ENCODE measurements at regions not wholly inside any gene's neighbourhood (a gene's known extent, or its start where the extent isn't known, plus 50 kb on each side); places are given as distances from the start of the nearest gene placed in this dataset.

DNA sequence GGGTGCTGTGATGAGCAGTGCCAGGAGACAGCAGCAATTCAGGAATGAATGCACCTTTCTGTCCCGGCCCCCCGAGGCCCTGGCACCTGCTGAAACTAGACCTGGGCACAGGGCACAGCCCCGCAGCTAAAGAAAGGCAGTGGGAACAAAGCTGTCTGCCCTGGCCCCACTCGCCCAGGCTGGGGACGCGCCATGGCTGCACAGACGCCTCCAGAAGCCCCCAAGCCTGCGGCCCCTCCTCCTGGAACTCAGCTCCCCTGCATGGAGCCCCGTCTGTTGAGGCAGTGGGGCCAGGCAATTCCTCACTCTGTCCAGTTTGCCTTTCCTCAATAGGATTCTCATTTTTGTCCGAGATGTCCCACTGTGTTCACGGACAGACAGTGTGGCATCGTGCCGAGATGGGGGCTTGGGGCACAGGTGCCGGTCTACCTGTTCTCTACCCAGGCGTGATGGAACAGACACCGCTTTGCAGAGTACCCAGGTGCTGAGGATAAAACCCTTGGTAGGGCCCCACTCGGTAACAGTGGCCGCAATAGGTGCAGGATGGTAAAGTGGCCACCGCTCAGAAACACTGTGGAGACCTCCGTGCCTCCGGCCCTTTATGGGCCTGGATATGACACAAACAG, 146.5 kb upstream of the SOX1 start:
- ChIA-PET POLR2A (no interaction called here), CTCF (no interaction called here)
- Mint-ChIP-seq H3K36me3 (no peaks in the 10 kb centered on the region), H3K4me3 (no peak overlapping the region), H3K4me1 (ENCODE audit: low read depth) (no peaks in the 10 kb centered on the region), H3K27ac (no peak overlapping the region), H3K9me3 (no peaks in the 10 kb centered on the region), H3K27me3 (no peaks in the 10 kb centered on the region)
- intact Hi-C loops (cut with micrococcal nuclease): no loop called here
- no peak for DNase-seq

DNA sequence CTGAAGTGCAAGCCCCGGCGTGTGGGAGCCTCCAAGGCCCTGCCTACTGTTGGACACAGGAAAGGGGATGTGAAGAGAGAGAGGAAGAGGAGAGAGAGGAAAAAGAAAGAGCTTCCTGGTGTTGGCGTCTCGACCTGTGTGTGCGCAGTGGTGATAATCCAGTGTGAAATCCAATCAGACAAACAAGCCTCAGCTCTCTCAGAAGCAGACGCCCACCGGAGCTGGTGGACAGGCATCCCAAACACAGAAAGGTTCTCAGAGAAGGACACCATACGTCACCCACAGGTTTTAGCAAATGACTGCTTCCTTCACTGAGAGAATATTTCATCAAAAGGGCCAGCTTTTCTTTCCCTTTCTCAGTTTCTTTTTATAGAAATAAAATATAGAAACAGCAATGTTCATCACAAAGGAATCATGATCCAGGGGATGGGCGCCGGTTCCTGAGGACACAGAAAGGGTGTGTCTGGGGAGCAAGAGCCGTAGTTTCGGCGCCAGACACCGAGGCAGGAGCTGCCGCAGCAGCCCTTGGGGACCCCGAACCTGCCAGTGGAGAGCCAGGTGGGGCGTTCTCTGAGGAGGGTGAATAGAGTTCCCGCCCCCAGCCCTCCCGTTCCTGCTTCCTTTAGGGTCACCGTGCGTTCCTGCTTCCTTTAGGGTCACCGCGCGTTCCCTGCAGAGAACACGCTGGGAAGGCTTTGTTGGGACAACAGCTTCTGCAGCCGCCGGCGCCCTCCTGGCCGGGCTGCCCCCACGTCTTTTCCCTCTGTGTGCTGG, 145.8 kb upstream of the SOX1 start:
- H3K4me3 Mint-ChIP-seq: no peak overlapping the region
- H3K36me3 Mint-ChIP-seq: no peaks in the 10 kb centered on the region
- no peaks in the 10 kb centered on the region for H3K27me3 Mint-ChIP-seq
- no peaks in the 10 kb centered on the region for H3K9me3 Mint-ChIP-seq
- POLR2A ChIA-PET: no interaction called here
- CTCF ChIA-PET: no interaction called here
- DNase-seq: no peak
- no peaks in the 10 kb centered on the region for H3K4me1 Mint-ChIP-seq (ENCODE audit: low read depth)
- no peak overlapping the region for H3K27ac Mint-ChIP-seq
- intact Hi-C loops (cut with micrococcal nuclease): no loop called here

DNA sequence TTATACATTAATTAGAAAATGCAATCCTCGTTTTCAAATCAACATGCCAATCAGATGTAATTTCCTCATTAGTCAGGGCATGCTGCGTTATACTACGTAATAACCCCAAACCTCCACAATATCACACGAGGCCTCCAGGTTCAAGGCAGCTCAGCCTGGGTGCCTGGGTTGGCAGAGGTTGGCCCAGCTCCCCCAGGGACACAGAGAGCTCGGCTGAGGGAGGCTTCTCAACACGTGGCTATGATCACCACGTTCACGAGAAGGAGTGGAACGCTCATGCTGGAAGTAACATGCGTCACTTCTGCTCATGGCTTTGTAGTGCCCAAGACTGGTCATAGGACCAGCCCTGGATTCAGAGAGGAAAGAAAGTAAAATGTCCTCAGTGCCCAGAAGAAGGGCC, 144.9 kb upstream of the SOX1 start:
- Mint-ChIP-seq H3K27ac (no peak overlapping the region), H3K4me3 (no peak overlapping the region), H3K27me3 (no peaks in the 10 kb centered on the region), H3K4me1 (ENCODE audit: low read depth) (no peaks in the 10 kb centered on the region), H3K36me3 (no peaks in the 10 kb centered on the region), H3K9me3 (no peaks in the 10 kb centered on the region)
- intact Hi-C loops (cut with micrococcal nuclease): no loop called here
- DNase-seq: no peak
- ChIA-PET POLR2A (no interaction called here), CTCF (no interaction called here)

- Mint-ChIP-seq H3K4me1 (ENCODE audit: low read depth) (no peaks in the 10 kb centered on the region), H3K9me3 (no peaks in the 10 kb centered on the region), H3K4me3 (no peak overlapping the region), H3K27ac (no peak overlapping the region), H3K27me3 (no peaks in the 10 kb centered on the region), H3K36me3 (no peaks in the 10 kb centered on the region)
- intact Hi-C loops (cut with micrococcal nuclease): no loop called here
- DNase-seq: no peak
- ChIA-PET CTCF (no interaction called here), POLR2A (no interaction called here)
These were observed 143.5 kb upstream of the SOX1 start for GRCh38 chr13:111923439-111923838.

GRCh38 chr13:111923991-111924677, 142.8 kb upstream of the SOX1 start:
- intact Hi-C loops (cut with micrococcal nuclease): no loop called here
- no peak overlapping the region for H3K4me3 Mint-ChIP-seq
- H3K27me3 Mint-ChIP-seq: no peaks in the 10 kb centered on the region
- H3K9me3 Mint-ChIP-seq: no peaks in the 10 kb centered on the region
- ChIA-PET POLR2A (no interaction called here), CTCF (no interaction called here)
- no peak for DNase-seq
- H3K36me3 Mint-ChIP-seq: no peaks in the 10 kb centered on the region
- H3K27ac Mint-ChIP-seq: no peak overlapping the region
- H3K4me1 Mint-ChIP-seq (ENCODE audit: low read depth): no peaks in the 10 kb centered on the region

DNA sequence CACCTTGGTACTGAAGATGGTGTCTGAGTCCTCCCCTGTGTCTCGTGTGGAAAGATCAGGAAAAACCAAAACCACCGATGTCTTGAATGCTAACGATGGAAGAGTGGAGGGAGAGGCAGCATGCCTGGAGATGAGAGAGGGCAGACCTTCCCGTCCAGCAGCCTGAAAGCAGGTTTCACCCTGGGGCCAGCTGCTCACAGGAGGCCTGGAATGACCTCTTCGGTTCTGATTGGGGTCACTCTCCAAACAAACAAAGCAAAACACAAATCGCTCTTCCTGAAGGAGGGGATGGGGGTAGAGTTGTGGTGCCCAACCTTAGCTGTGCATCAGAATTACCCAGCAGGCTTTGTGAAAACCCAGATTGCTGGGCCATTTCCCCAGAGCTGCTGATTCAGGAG, 142.3 kb upstream of the SOX1 start:
- intact Hi-C loops (cut with micrococcal nuclease): no loop called here
- Mint-ChIP-seq H3K27ac (no peak overlapping the region), H3K4me3 (no peak overlapping the region), H3K27me3 (no peaks in the 10 kb centered on the region), H3K4me1 (ENCODE audit: low read depth) (no peaks in the 10 kb centered on the region), H3K9me3 (no peaks in the 10 kb centered on the region), H3K36me3 (no peaks in the 10 kb centered on the region)
- no peak for DNase-seq
- ChIA-PET POLR2A (no interaction called here), CTCF (no interaction called here)

DNA sequence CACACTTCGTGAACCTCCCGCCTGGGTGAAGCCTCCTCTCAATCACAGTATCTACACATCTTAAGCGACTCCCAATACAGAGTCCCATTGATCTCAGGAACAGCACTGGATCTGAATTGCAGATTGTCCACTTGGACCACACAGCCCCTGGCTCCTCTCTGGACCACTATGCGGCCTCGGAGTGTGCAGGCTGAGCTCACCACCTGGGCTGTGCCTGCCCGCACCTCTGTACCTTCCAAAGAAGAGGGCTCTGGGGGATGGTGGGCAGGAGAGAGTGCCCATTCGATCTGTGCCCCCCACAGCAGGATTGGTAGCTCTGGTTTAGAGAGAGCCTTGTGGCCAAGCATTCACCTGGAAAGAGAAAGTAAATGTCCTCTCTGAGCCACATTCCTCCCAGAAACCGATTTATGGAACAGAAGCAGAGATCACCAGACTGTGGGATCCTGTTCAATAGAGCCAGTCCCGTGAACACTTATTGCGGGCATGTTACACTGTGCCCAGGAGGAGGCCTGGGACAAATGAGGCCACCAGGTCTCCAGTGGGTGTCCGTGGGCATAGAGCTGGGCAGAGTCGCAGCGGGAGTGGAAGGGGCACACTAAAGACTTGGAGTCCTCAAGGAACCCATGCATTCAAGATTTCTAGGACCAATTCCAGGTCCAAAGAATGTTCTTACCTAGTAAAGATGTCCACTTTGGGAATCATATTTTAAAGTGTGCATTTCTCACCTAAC, 141.6 kb upstream of the SOX1 start:
- DNase-seq: no peak
- no peak overlapping the region for H3K27ac Mint-ChIP-seq
- H3K4me3 Mint-ChIP-seq: no peak overlapping the region
- no peaks in the 10 kb centered on the region for H3K27me3 Mint-ChIP-seq
- CTCF ChIA-PET: no interaction called here
- no peaks in the 10 kb centered on the region for H3K4me1 Mint-ChIP-seq (ENCODE audit: low read depth)
- intact Hi-C loops (cut with micrococcal nuclease): no loop called here
- POLR2A ChIA-PET: no interaction called here
- no peaks in the 10 kb centered on the region for H3K36me3 Mint-ChIP-seq
- H3K9me3 Mint-ChIP-seq: peaks cover under 1% of the 10 kb centered on the region

DNA sequence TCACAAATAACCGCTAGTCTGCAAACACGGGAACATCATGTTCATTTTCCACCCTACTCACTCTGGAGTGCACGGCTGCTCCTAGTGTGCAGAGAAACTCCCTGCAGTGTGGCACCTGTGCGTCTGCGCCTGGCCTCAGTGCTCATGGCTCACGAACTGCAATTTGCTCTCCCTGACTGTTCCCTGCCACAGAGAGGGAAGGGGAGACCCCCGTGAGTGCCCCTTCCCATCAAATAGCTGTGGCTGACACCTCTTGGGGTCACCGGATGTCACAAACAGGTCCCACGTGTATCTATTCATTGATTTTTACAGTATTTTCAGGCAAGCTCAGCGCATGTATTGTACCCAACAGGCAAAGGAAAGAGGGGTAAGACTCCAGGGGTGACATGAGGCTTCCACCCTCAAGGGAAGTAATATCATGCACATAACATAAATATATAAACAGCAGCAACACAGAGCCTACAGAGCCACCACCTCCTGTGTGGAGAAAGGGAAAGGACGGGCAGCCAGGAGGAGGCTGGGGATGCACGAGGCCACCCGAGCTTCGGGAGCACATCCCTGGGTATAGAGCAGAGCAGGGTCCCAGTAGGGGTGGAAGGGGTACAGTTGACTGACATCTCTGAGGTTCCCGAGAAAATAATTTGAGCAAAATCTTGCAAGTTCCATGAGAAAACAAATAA, 140.3 kb upstream of the SOX1 start:
- Mint-ChIP-seq H3K4me1 (ENCODE audit: low read depth) (no peaks in the 10 kb centered on the region), H3K27me3 (no peaks in the 10 kb centered on the region), H3K9me3 (peaks cover 4% of the 10 kb centered on the region), H3K4me3 (no peak overlapping the region), H3K27ac (no peak overlapping the region), H3K36me3 (no peaks in the 10 kb centered on the region)
- DNase-seq: no peak
- intact Hi-C loops (cut with micrococcal nuclease): no loop called here
- CTCF ChIA-PET: no interaction called here
- POLR2A ChIA-PET: no interaction called here

DNA sequence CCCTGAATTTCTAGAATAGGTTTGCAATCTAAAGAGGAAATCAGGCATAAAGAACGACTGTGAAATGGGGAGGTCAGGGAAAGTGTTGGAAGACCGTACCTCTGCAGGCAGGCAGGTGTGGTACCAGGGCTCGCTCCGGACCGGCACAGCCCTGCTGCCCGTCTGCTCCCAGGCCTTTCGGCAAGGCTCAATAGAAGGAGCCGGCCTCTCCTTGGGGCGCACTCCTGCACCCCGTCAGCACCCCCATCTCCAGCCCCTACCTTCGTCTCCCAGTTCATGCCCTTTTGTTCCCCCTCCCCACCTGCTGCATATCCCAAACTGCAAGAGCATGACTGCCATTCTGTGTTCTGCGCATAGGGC, 139.8 kb upstream of the SOX1 start:
- Mint-ChIP-seq H3K27me3 (no peaks in the 10 kb centered on the region), H3K9me3 (peaks cover 9% of the 10 kb centered on the region), H3K36me3 (no peaks in the 10 kb centered on the region), H3K27ac (no peak overlapping the region), H3K4me1 (ENCODE audit: low read depth) (no peaks in the 10 kb centered on the region), H3K4me3 (no peak overlapping the region)
- ChIA-PET POLR2A (no interaction called here), CTCF (no interaction called here)
- intact Hi-C loops (cut with micrococcal nuclease): no loop called here
- DNase-seq: no peak

DNA sequence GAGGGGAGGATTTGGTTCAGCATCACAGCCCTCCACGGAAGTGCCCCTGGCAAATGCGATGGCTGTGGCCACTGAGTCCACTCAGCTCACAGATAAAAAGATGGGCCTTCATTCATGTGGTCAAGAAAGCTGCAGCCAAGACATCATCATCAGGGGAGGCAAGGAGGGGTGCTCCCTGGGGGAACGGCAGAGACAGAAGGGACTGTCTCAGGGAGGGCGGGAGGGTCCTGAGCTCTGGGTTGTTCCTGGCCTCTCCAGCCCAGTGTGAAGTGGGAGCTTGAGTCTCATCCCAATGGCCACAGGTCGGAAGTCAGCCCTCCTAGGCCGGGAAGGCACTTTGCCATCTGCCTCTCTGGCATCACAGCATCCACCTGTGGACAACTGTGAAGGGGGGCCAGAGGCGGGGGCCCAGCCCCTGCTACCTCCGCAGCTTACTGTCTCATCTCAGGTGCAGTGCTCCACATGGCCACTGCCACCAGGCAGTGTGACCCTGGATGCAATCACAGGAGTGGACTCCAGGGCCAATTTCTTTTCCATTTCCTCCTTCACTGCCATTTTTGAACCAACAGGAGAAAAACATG, 137.8 kb upstream of the SOX1 start:
- Mint-ChIP-seq H3K9me3 (peaks cover 10% of the 10 kb centered on the region), H3K27ac (no peak overlapping the region), H3K36me3 (no peaks in the 10 kb centered on the region), H3K4me1 (ENCODE audit: low read depth) (no peaks in the 10 kb centered on the region), H3K4me3 (no peak overlapping the region), H3K27me3 (no peaks in the 10 kb centered on the region)
- ChIA-PET CTCF (no interaction called here), POLR2A (no interaction called here)
- DNase-seq: no peak
- intact Hi-C loops (cut with micrococcal nuclease): no loop called here

- Mint-ChIP-seq H3K4me1 (ENCODE audit: low read depth) (no peaks in the 10 kb centered on the region), H3K27ac (no peak overlapping the region), H3K4me3 (no peak overlapping the region), H3K9me3 (peaks cover 8% of the 10 kb centered on the region), H3K36me3 (no peaks in the 10 kb centered on the region), H3K27me3 (peaks cover 15% of the 10 kb centered on the region)
- intact Hi-C loops (cut with micrococcal nuclease): no loop called here
- no peak for DNase-seq
- ChIA-PET CTCF (no interaction called here), POLR2A (no interaction called here)
These were observed 130.6 kb upstream of the SOX1 start for GRCh38 chr13:111936267-111936925.
